ENCODE measurements at regions not wholly inside any gene's neighbourhood (a gene's known extent, or its start where the extent isn't known, plus 50 kb on each side); places are given as distances from the start of the nearest gene placed in this dataset.
A peak's percentile ranks its signal among the peaks of the same experiment; 100 is the strongest.

DNA sequence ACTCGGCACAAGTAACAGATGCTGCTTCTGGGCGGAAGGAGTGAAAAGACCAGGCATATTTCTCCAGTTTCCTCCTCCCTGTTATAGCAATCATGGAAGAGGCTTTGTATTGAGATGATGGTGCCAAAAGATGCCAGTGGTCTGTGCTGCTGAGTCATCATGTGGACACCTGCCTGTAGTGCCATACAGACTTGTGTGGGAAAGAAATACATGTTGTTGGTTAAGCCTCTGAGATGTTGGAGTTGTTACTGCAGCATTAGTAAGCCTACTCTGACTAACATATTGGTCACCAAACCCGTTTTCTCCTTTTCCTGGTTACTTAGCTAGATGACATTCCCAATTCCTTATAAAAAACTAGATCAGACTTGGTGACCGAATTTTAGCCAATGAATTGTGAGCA is 356.9 kb downstream of the ZNF521 start:
- DNase-seq: no peak

DNA sequence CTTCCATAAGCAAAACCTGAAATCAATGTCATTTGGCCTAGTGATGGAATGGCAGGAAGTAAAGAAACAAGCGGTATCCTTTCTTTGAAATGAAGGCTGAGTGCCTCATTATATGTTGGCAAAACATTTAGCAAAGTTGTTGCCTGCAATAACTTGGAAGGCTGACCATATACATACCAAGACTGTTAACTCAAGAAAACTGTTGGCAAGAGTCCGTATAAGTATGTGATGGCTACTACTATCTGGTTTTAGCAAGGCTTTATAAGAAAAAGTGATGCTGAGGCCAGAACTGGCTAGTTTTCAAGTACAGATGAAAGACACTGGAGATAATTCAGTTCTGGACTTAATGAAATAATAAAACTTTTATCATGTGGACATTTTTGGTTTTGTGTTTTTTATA is 356.2 kb downstream of the ZNF521 start:
- DNase-seq: no peak

DNA sequence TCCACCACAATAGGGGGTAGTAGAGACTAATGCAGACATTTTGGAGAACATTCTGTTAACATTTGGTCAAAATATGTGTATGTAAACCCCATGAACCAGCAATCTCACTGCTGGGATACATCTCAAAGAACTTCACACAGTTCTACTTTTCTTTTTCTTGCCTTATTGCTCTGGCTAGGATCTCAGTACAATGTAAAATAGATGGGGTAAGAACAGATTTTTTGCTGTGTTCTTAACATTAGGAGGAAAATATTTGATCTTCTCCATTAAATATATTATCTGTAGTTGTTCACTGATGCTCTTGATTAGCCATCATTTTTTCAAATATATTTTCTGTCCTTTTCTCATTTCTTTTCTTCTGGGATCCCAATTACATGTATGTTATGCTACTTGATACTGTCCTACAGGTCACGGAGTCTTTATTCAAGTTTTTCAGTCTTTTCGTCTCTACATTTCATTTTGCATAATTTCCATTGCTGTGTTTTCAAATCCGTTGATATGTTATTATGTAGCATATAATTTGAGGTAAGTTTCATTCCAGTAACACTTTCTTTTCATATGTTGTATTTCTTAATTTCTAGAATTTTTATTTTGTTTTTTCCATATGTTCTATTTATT is 352.2 kb downstream of the ZNF521 start:
- DNase-seq: no peak

DNA sequence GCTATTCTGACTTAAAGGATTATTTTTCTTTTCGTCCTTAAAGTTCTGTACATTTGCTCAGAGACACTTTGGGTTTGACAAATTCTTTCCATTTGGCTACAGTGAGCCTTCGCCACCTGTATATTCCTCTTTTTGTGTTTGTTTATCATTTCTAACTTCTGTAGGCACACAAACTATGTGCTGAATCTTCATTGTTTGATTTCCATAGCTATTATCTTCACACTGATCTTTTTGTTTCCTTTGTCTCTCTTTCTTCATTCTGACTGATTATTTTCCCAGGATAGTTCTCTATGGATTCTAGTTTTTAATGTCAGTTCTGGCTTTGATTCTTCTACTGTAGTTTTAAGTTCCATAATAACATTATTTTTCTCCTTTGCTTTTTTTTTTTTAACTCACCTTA is 350.2 kb downstream of the ZNF521 start:
- DNase-seq: no peak

DNA sequence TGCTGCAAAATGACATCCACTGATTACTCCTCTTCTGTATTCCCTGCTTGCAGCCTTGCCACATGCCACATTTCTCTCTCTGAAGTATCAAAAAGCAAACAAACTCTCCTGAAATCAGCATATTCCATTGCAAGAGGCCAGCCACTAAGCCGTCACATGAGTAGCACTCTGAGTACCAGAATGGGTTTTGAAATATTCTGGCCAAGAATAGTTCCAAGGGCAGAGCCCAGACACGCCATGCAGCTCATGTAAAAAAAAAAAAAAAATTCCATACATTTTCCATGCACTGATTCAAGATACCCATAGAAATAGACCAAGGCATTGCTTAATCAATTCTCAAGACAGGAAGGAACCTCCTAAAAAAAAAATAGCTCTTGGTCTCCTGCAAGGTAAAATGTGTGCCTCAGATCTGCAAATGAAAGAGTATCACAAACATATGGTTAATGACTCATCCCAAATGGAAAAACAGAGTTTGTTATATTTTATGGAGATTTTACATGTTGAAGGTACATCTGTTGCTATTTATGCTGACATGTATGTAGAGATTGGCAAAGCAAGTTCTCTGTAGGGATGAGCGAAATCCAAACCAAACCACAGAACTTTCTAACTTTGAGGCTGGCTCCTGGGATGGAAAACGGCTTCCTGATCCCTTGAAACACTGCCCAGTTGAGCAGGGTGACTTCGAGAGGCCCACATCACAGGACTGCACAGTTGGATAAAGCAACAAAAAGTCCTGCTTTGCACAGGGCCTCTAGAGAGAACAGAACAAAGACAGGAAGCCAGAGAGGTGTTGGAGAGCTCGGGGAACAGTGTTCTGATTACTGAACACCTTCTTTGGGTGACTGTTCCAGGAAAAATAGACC is 346.2 kb downstream of the ZNF521 start:
- DNase-seq: peak; percentile 4

DNA sequence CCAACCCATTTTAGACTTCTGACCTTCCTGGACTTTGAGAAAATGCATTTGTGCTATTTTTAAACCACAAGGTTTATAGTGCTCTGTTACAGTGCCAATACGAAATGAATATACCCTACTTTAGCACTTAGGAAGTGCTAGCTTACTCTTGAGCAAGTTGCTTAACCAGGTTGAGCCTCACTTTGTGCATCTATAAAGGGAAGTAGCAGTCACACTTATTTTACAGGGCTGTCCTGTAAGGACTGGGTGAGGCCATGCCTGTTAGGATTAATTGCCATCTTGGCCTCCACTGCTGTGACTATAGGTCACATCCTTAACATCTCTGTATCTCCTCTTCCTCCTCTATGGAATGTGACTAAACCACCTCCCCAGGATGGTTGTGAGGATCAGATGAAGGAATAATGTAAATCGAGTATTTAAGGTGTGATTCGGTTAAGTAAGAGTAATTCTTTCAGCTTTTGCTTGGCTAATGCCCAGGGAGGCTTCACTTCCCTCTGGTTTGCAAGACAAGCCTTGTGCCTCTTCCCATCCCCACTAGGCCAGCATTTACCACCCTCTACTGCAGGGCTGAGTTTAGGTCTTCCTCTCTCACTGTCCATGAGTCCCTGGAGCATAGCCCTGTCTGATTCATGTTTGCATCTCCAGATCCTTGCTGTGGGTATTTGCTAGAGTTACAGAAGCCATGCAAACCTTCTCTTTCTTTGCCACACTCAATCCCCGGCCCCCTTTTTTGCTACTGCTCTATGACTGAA is 341.2 kb downstream of the ZNF521 start:
- no peak for DNase-seq
